ENCODE measurements at regions not wholly inside any gene's neighbourhood (a gene's known extent, or its start where the extent isn't known, plus 50 kb on each side); places are given as distances from the start of the nearest gene placed in this dataset.

DNA sequence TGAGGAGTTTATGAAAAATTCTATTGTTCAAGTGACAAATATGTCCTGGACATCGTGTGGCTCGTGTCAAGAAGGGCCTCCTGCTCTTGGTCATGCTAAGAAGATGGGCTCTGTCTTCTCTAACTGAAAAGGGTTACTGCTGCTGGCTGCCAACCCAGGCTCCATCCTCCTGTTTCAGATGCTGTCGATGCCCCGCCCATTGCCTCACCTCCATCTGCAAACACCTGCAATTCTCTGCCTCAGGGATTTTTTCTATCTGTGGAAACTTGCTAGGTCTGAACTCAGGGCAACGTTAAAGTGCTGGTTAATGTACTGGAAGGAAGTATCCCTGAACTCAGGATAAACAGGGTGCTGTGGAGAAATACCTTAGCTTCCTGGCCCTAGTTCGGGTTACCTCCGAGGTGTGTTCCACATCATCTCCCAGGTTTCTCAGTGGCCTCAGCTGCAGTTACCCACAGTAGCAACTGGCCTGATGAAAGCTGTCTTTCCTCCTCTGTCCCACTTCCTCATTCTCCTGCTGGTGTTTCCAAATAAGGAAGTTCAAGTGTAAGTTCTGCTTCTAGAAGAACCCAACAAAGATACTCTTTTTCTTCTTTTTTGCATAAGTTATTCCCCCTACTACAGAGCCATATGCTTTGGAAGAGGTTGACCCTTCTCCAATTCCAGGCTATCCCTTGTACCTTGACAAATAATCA lies 151.7 kb upstream of the SMIM23 start:
- intact Hi-C loops (cut with DNase I; ENCODE audit: low total_unique reads): loop anchor here (5.0 kb wide), 1 partner anchor 273 kb away; no protein-coding TSS in a partner anchor
- H3K4me3 ChIP-seq: no peak overlapping the region

DNA sequence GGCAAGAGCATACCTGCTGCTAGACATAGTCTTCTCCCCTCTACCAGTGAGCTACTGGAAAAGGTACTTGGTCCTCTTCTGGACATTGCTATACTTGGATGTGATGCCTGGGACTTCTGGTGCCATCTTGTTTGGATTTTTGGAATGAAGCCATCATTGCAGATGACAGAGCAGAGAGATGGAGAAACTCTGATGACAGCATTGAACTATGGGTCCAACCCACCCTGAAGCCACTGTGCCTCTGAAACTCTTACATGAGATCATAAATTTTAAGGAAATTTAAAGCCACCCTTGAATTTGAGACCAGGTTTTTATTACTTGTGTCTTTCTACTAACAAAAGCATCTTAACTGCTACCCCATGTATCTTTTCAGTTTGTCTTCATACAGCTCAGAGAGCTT lies 151.1 kb upstream of the SMIM23 start:
- TF ChIP-seq CTCF (IDR thresholded peaks at IDR 0.05): no peak
- H3K27me3 ChIP-seq: peaks cover 0 to 4% of the 10 kb centered on the region in 2 donors
- H3K4me3 ChIP-seq: no peak overlapping the region

More for the DNA sequence above, 151.7 kb upstream of the SMIM23 start:
- Histone ChIP-seq H3K27me3 (peaks cover 0 to 10% of the 10 kb centered on the region in 2 donors), H3K36me3 (no peaks in the 10 kb centered on the region), H3K4me1 (peaks cover 0 to 15% (median 9%) of the 10 kb centered on the region in 4 donors), H3K27ac (no peak overlapping the region), H3K9me3 (no peaks in the 10 kb centered on the region)
- no peak for DNase-seq
- no peak for TF ChIP-seq CTCF (IDR thresholded peaks at IDR 0.05)

GRCh38 chr5:171635028-171635427 lies 150.6 kb upstream of the SMIM23 start:
- Histone ChIP-seq H3K27me3 (peaks cover 0 to 4% of the 10 kb centered on the region in 2 donors), H3K9me3 (no peaks in the 10 kb centered on the region), H3K4me1 (peaks cover 0 to 23% (median 14%) of the 10 kb centered on the region in 4 donors), H3K4me3 (no peak overlapping the region), H3K36me3 (no peaks in the 10 kb centered on the region), H3K27ac (no peak overlapping the region)
- TF ChIP-seq CTCF (IDR thresholded peaks at IDR 0.05): no peak
- intact Hi-C loops (cut with DNase I; ENCODE audit: low total_unique reads): no loop called here
- no peak for DNase-seq

More for the DNA sequence above, 151.1 kb upstream of the SMIM23 start:
- Histone ChIP-seq H3K9me3 (no peaks in the 10 kb centered on the region), H3K36me3 (no peaks in the 10 kb centered on the region), H3K4me1 (peaks cover 0 to 21% (median 12%) of the 10 kb centered on the region in 4 donors), H3K27ac (no peak overlapping the region)
- intact Hi-C loops (cut with DNase I; ENCODE audit: low total_unique reads): loop anchor here (5.0 kb wide), 1 partner anchor 273 kb away; no protein-coding TSS in a partner anchor
- DNase-seq: no peak

- TF ChIP-seq CTCF (IDR thresholded peaks at IDR 0.05): no peak
- no peaks in the 10 kb centered on the region for H3K9me3 ChIP-seq
- H3K4me1 ChIP-seq: peaks cover 0 to 26% (median 16%) of the 10 kb centered on the region in 4 donors
- no peak overlapping the region for H3K27ac ChIP-seq
- H3K27me3 ChIP-seq: no peaks in the 10 kb centered on the region
- intact Hi-C loops (cut with DNase I; ENCODE audit: low total_unique reads): no loop called here
- H3K4me3 ChIP-seq: no peak overlapping the region
- no peaks in the 10 kb centered on the region for H3K36me3 ChIP-seq
- no peak for DNase-seq
Measured at GRCh38 chr5:171635561-171636245, 149.9 kb upstream of the SMIM23 start.

DNA sequence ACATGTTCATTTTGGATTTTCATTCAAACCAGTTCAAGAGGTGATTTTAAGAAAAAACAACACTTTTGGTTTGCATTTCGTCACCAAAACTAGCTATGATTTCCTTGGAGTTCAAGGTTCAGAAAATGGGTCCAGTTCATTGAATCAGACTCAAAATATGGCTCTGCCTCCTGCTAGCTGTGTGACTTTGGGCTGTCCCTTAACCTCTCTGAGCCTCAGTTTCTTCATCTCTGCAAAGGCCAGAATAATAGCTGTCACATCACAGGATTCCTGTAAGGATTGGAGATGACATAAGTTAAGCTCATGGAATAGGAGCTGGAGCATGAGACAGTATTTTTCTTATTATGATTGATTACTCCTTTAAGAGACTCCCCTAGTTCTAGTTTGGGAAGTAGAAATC lies 147.8 kb upstream of the SMIM23 start:
- TF ChIP-seq CTCF (IDR thresholded peaks at IDR 0.05): no peak
- Histone ChIP-seq H3K9me3 (no peaks in the 10 kb centered on the region), H3K27me3 (no peaks in the 10 kb centered on the region), H3K4me3 (no peak overlapping the region), H3K4me1 (peaks cover 0 to 34% (median 19%) of the 10 kb centered on the region in 4 donors), H3K36me3 (no peaks in the 10 kb centered on the region), H3K27ac (no peak overlapping the region)
- intact Hi-C loops (cut with DNase I; ENCODE audit: low total_unique reads): no loop called here
- no peak for DNase-seq

All from tibial artery (tissue), 4 donors.